Vagina (tissue), 2 donors: ENCODE measurements at regions not wholly inside any gene's neighbourhood (a gene's known extent, or its start where the extent isn't known, plus 50 kb on each side); places are given as distances from the start of the nearest gene placed in this dataset.

Experiments
- DNase-seq, 2 donors: peaks; one replicate each; pipeline ENCODE4 v3.0.0-alpha.2; 2017; ENCODE audit errors: extremely low spot score in 2 of 2
- H3K27ac ChIP-seq: fragments of 200-600 bp; sonication (generic); one replicate; pipeline ENCODE4 v1.5.1; 2019
- H3K27me3 ChIP-seq: fragments of 200-600 bp; sonication (generic); one replicate; pipeline ENCODE4 v1.5.1; 2019
- H3K36me3 ChIP-seq, 2 donors: fragments of 200-600 bp; sonication (generic); one replicate each; pipeline ENCODE4 v1.5.1; 2017 to 2019
- H3K4me1 ChIP-seq: fragments of 200-600 bp; sonication (generic); one replicate; pipeline ENCODE4 v1.5.1; 2019
- H3K4me3 ChIP-seq, 2 donors: fragments of 200-600 bp; sonication (generic); 1 replicate in 1 of 2; 2 replicates in 1 of 2; pipeline ENCODE4 v1.5.1; 2016 to 2019
- H3K9me3 ChIP-seq: fragments of 200-600 bp; sonication (generic); one replicate; pipeline ENCODE4 v1.5.1; 2019
- CTCF ChIP-seq, 3 experiments: fragments of 450-650 bp in 2 of 3; fragments of 200-600 bp in 1 of 3; sonication (generic) in 1 of 3; IDR thresholded peaks; one replicate each; pipeline ENCODE4 v1.5.1; 2017 to 2019; ENCODE audit warnings: antibody characterized with exemption in 3 of 3, mild to moderate bottlenecking in 2 of 3, moderate library complexity in 2 of 3
- POLR2A ChIP-seq, 2 donors: fragments of 450-650 bp; IDR thresholded peaks; one replicate each; pipeline ENCODE4 v1.6.1; 2017; ENCODE audit warnings: antibody characterized with exemption in 2 of 2, mild to moderate bottlenecking in 2 of 2, moderate library complexity in 2 of 2
- POLR2AphosphoS5 ChIP-seq, 2 donors: sonication (generic); formaldehyde crosslinking; IDR thresholded peaks; one replicate each; pipeline ENCODE4 v1.9.0; 2017; ENCODE audit warnings: antibody characterized with exemption in 2 of 2, mild to moderate bottlenecking in 2 of 2, low read depth in 1 of 2; ENCODE audit not compliant: insufficient read depth in 1 of 2
- intact Hi-C: fragments of 100-400 bp; cut with DNase I; formaldehyde crosslinking; loops from one replicate; pipeline ENCODE4 v1.15.1; 2023

- H3K4me1 ChIP-seq: no peaks in the 10 kb centered on the region
- H3K9me3 ChIP-seq: no peaks in the 10 kb centered on the region
- DNase-seq: no peak
- H3K4me3 ChIP-seq: no peak overlapping the region
- no peaks in the 10 kb centered on the region for H3K36me3 ChIP-seq
- no peak overlapping the region for H3K27ac ChIP-seq
- no peaks in the 10 kb centered on the region for H3K27me3 ChIP-seq
- TF ChIP-seq POLR2AphosphoS5 (IDR thresholded peaks at IDR 0.05; ENCODE audit: insufficient read depth in 1 of 2, low read depth in 1 of 2): no peak
- no peak for TF ChIP-seq CTCF (IDR thresholded peaks at IDR 0.05)
- no peak for TF ChIP-seq POLR2A (IDR thresholded peaks at IDR 0.05)
- intact Hi-C loops: no loop called here
Measured at GRCh38 chr10:113409175-113409574, 143.7 kb upstream of the HABP2 start.

- intact Hi-C loops: loop anchor here (5.0 kb wide), 1 partner anchor 1358 kb away; no protein-coding TSS in a partner anchor
- Histone ChIP-seq H3K27me3 (no peaks in the 10 kb centered on the region), H3K4me1 (no peaks in the 10 kb centered on the region), H3K9me3 (no peaks in the 10 kb centered on the region), H3K36me3 (no peaks in the 10 kb centered on the region), H3K4me3 (no peak overlapping the region), H3K27ac (no peak overlapping the region)
- no peak for TF ChIP-seq POLR2AphosphoS5 (IDR thresholded peaks at IDR 0.05; ENCODE audit: insufficient read depth in 1 of 2, low read depth in 1 of 2)
- TF ChIP-seq POLR2A (IDR thresholded peaks at IDR 0.05): no peak
- TF ChIP-seq CTCF (IDR thresholded peaks at IDR 0.05): no peak
- no peak for DNase-seq
Measured at GRCh38 chr10:113410618-113411017, 142.2 kb upstream of the HABP2 start.

- TF ChIP-seq POLR2A (IDR thresholded peaks at IDR 0.05): no peak
- no peak for TF ChIP-seq POLR2AphosphoS5 (IDR thresholded peaks at IDR 0.05; ENCODE audit: insufficient read depth in 1 of 2, low read depth in 1 of 2)
- no peak for TF ChIP-seq CTCF (IDR thresholded peaks at IDR 0.05)
- DNase-seq: no peak
- intact Hi-C loops: loop anchor here (5.0 kb wide), 1 partner anchor 1359 kb away; no protein-coding TSS in a partner anchor
Measured at GRCh38 chr10:113411456-113411855, 141.4 kb upstream of the HABP2 start.

GRCh38 chr10:113412161-113412560, 140.7 kb upstream of the HABP2 start:
- Histone ChIP-seq H3K36me3 (no peaks in the 10 kb centered on the region), H3K9me3 (no peaks in the 10 kb centered on the region), H3K4me3 (no peak overlapping the region), H3K4me1 (no peaks in the 10 kb centered on the region), H3K27me3 (no peaks in the 10 kb centered on the region), H3K27ac (no peak overlapping the region)
- intact Hi-C loops: loop anchor here (5.0 kb wide), 1 partner anchor 1360 kb away; no protein-coding TSS in a partner anchor
- TF ChIP-seq POLR2A (IDR thresholded peaks at IDR 0.05) (no peak), POLR2AphosphoS5 (IDR thresholded peaks at IDR 0.05; ENCODE audit: insufficient read depth in 1 of 2, low read depth in 1 of 2) (no peak), CTCF (IDR thresholded peaks at IDR 0.05) (no peak)
- no peak for DNase-seq

More at GRCh38 chr10:113411456-113411855, 141.4 kb upstream of the HABP2 start:
- no peak overlapping the region for H3K27ac ChIP-seq
- H3K27me3 ChIP-seq: no peaks in the 10 kb centered on the region
- no peaks in the 10 kb centered on the region for H3K4me1 ChIP-seq
- H3K4me3 ChIP-seq: no peak overlapping the region
- no peaks in the 10 kb centered on the region for H3K36me3 ChIP-seq
- no peaks in the 10 kb centered on the region for H3K9me3 ChIP-seq

GRCh38 chr10:113414543-113414942, 138.3 kb upstream of the HABP2 start:
- intact Hi-C loops: loop anchor here (5.0 kb wide), 1 partner anchor 1362 kb away; no protein-coding TSS in a partner anchor
- no peaks in the 10 kb centered on the region for H3K9me3 ChIP-seq
- no peak overlapping the region for H3K4me3 ChIP-seq
- H3K4me1 ChIP-seq: no peaks in the 10 kb centered on the region
- H3K27ac ChIP-seq: no peak overlapping the region
- DNase-seq: no peak
- TF ChIP-seq POLR2A (IDR thresholded peaks at IDR 0.05): no peak
- no peak for TF ChIP-seq CTCF (IDR thresholded peaks at IDR 0.05)
- TF ChIP-seq POLR2AphosphoS5 (IDR thresholded peaks at IDR 0.05; ENCODE audit: insufficient read depth in 1 of 2, low read depth in 1 of 2): no peak
- no peaks in the 10 kb centered on the region for H3K36me3 ChIP-seq
- H3K27me3 ChIP-seq: no peaks in the 10 kb centered on the region
